ENCODE measurements at regions not wholly inside any gene's neighbourhood (a gene's known extent, or its start where the extent isn't known, plus 50 kb on each side); places are given as distances from the start of the nearest gene placed in this dataset.

GRCh38 chr19:31147234-31147633, 202.0 kb downstream of the TSHZ3 start:
- no peak overlapping the region for H3T11ph ChIP-seq (ENCODE audit: low read length)
- H3K27ac ChIP-seq (ENCODE audit: insufficient read length, low read depth, low read length), result no peak overlapping the region
- H4K8ac ChIP-seq (replicated peaks; ENCODE audit: insufficient read length, low read depth, low read length), result no peak overlapping the region
- no peaks in the 10 kb centered on the region for H3K79me1 ChIP-seq (ENCODE audit: insufficient read depth, low read depth, low read length, poor library complexity, severe bottlenecking)
- no peak overlapping the region for H3K23ac ChIP-seq (ENCODE audit: insufficient read length, low read depth, low read length)
- Mint-ChIP-seq H3K27ac (no peak overlapping the region), H3K4me3 (no peak overlapping the region), H3K9me3 (no peaks in the 10 kb centered on the region; a peak in 1 of 5 replicates), H3K27me3 (ENCODE audit: low read depth) (no peaks in the 10 kb centered on the region; the same call in 1 of the 2 replicates), H3K4me1 (peaks cover 8 to 11% of the 10 kb centered on the region in 2 experiments; a peak in 3 of 4 replicates), H3K36me3 (ENCODE audit: insufficient read depth in 1 of 3, low read depth in 3 of 3) (no peaks in the 10 kb centered on the region)
- no peak overlapping the region for H3K4me2 ChIP-seq (ENCODE audit: insufficient read depth, insufficient read length, low read length)
- no peaks in the 10 kb centered on the region for H3K79me2 ChIP-seq (ENCODE audit: insufficient read depth, low read length)
- no peak overlapping the region for H2BK120ac ChIP-seq (ENCODE audit: low read depth, low read length, poor library complexity, severe bottlenecking)
- no peaks in the 10 kb centered on the region for H3K9me3 ChIP-seq (ENCODE audit: control insufficient read depth, low read depth, low read length)
- no peak overlapping the region for H2BK20ac ChIP-seq (ENCODE audit: low read depth, low read length, poor library complexity, severe bottlenecking)
- no peak overlapping the region for H2AFZ ChIP-seq (ENCODE audit: low read length)
- no peak overlapping the region for H2BK12ac ChIP-seq (ENCODE audit: insufficient read length, low read depth, low read length)
- DNase-seq, result no peak
- H3K14ac ChIP-seq (ENCODE audit: insufficient read depth, low read length), result no peak overlapping the region; the same call in 1 of the 2 replicates
- no peak overlapping the region for H2AK5ac ChIP-seq (ENCODE audit: insufficient read length, low read length)
- H3K4ac ChIP-seq (ENCODE audit: low read depth, low read length), result no peak overlapping the region
- no peak overlapping the region for H3K18ac ChIP-seq (ENCODE audit: insufficient read length, low read depth, low read length)
- no peak overlapping the region for H3K56ac ChIP-seq (ENCODE audit: insufficient read length, low read depth, low read length)
- no peak overlapping the region for H2BK15ac ChIP-seq (ENCODE audit: low read depth, low read length)
- no peaks in the 10 kb centered on the region for H3K23me2 ChIP-seq (ENCODE audit: insufficient read length, low read depth, low read length, poor library complexity, severe bottlenecking)
- no peak overlapping the region for H3K9ac ChIP-seq (ENCODE audit: extremely low read depth, insufficient read length, low read length)
- H4K20me1 ChIP-seq (ENCODE audit: control insufficient read depth, insufficient read depth, insufficient read length), result no peaks in the 10 kb centered on the region
- WGBS (ENCODE audit: extremely low coverage, insufficient read length, low lambda C conversion rate), result no CpG with 5 or more reads among the region's 2 CpGs
- TF ChIP-seq CTCF (conservative IDR thresholded peaks at IDR 0.05), result no peak
- H3K4me1 ChIP-seq (ENCODE audit: insufficient read depth, low read length), result no peaks in the 10 kb centered on the region
- H4K91ac ChIP-seq (ENCODE audit: insufficient read length, low read depth, low read length), result no peak overlapping the region
- no peak overlapping the region for H2BK5ac ChIP-seq (ENCODE audit: insufficient read length, low read length)
- H4K5ac ChIP-seq (ENCODE audit: insufficient read length, low read depth, low read length), result no peak overlapping the region
- H3K27me3 ChIP-seq (ENCODE audit: insufficient read depth, low read length), result no peaks in the 10 kb centered on the region

All from H9 (cell line).